Astrocyte of the cerebellum (primary cell): ENCODE measurements at regions not wholly inside any gene's neighbourhood (a gene's known extent, or its start where the extent isn't known, plus 50 kb on each side); places are given as distances from the start of the nearest gene placed in this dataset.
A peak's percentile ranks its signal among the peaks of the same experiment; 100 is the strongest.

ENCODE experiments used
- DNase-seq: peaks from one replicate; pipeline ENCODE4 v3.0.0-alpha.2; 2011; ENCODE audit warnings: low read depth
- H3K4me3 ChIP-seq: 2 replicates; pipeline ENCODE4 v1.5.1; 2011; ENCODE audit warnings: mild to moderate bottlenecking, low read depth, low read length, moderate library complexity
- in situ Hi-C: cut with HindIII; loops from 2 replicates; pipeline ENCODE4 v1.10.0; 2017; ENCODE audit warnings: low sequenced_read_pairs
- TF ChIP-seq, protein P1 (sequence below): IDR thresholded peaks from 2 replicates; pipeline ENCODE4 v1.5.1; 2012; ENCODE audit warnings: low read length, low read depth, moderate library complexity, mild to moderate bottlenecking; ENCODE audit errors: missing control alignments

- DNase-seq, result no peak
- in situ Hi-C loops, result no loop called here
- TF ChIP-seq, protein P1, sequence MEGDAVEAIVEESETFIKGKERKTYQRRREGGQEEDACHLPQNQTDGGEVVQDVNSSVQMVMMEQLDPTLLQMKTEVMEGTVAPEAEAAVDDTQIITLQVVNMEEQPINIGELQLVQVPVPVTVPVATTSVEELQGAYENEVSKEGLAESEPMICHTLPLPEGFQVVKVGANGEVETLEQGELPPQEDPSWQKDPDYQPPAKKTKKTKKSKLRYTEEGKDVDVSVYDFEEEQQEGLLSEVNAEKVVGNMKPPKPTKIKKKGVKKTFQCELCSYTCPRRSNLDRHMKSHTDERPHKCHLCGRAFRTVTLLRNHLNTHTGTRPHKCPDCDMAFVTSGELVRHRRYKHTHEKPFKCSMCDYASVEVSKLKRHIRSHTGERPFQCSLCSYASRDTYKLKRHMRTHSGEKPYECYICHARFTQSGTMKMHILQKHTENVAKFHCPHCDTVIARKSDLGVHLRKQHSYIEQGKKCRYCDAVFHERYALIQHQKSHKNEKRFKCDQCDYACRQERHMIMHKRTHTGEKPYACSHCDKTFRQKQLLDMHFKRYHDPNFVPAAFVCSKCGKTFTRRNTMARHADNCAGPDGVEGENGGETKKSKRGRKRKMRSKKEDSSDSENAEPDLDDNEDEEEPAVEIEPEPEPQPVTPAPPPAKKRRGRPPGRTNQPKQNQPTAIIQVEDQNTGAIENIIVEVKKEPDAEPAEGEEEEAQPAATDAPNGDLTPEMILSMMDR, result no peak
- peak overlapping the region; percentile 19 for H3K4me3 ChIP-seq
Observed at GRCh38 chr15:23897531-23897930, 210.4 kb upstream of the NDN start.

DNA sequence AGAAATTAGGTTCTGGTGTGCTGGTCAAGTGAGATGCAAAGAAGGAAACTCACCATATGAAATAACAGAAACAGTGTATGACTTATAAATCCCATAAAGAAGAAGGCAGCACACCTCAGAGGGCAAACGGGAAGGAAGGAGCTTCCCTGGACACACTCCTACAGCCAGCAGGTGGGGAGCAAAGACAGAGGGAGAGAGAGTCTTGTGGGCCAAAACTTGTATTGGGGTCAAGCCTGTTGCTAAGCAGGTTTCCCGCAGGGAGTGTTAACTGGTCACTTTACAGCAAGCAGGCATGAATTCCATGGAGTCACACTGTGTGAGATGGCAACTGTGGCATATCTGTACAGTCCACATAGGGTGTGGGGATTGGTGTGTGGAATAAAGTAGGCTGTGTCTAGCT lies 222.9 kb upstream of the NDN start:
- DNase-seq, result no peak
- in situ Hi-C loops, result no loop called here
- no peak overlapping the region for H3K4me3 ChIP-seq
- TF ChIP-seq, protein P1, result no peak

- no peak overlapping the region for H3K4me3 ChIP-seq
- in situ Hi-C loops, result no loop called here
- no peak for DNase-seq
- TF ChIP-seq, protein P1, result no peak
Observed at GRCh38 chr15:23912191-23912590, 225.1 kb upstream of the NDN start.

DNA sequence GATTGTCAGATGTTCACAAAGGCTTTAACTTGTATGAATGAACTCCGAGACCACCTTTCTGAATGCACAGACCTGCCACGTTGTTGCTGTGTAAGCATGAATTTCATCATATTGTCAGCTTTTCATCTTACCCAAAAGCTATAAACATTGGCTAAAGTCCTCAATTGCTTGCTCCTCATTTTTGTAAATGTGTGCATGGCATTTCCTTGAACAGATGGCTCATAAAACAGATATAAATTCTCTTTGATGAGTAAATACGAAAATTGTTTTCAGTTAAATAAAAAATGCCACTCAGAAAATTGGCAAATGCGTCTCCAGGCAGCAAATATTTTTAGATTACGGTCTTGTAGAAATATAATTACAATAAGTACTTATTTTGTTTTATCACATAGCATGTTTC lies 226.0 kb upstream of the NDN start:
- DNase-seq, result no peak
- in situ Hi-C loops, result no loop called here
- no peak overlapping the region for H3K4me3 ChIP-seq
- TF ChIP-seq, protein P1, result no peak

GRCh38 chr15:23913635-23914034 lies 226.5 kb upstream of the NDN start:
- H3K4me3 ChIP-seq, result no peak overlapping the region
- in situ Hi-C loops, result no loop called here
- no peak for DNase-seq
- TF ChIP-seq, protein P1, result no peak

DNA sequence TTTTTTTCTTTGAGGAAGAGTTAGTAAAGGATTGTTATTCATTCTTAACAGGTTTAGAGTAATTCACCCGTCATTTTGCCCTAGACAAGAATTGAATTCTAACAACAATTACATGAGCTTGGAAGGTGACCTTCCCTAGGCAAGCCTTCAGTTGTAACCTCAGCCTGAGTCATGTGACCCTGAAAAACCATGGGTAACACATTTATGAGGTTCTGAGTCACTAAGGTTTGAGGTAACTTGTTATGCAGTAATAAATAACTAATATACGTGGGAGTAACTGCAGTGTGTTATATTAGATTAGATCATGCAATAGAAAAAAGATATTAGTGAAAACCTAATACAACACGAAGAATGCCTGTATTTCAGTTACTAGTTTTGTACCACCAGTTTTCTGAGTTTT lies 237.6 kb upstream of the NDN start:
- TF ChIP-seq, protein P1, result no peak
- DNase-seq, result no peak

GRCh38 chr15:23954931-23955330 lies 267.8 kb upstream of the NDN start:
- DNase-seq, result no peak
- TF ChIP-seq, protein P1, result no peak

More for the DNA sequence above, 237.6 kb upstream of the NDN start:
- in situ Hi-C loops, result no loop called here
- no peak overlapping the region for H3K4me3 ChIP-seq

More at GRCh38 chr15:23954931-23955330, 267.8 kb upstream of the NDN start:
- in situ Hi-C loops, result no loop called here
- H3K4me3 ChIP-seq, result no peak overlapping the region
